ENCODE measurements at regions not wholly inside any gene's neighbourhood (a gene's known extent, or its start where the extent isn't known, plus 50 kb on each side); places are given as distances from the start of the nearest gene placed in this dataset.

DNA sequence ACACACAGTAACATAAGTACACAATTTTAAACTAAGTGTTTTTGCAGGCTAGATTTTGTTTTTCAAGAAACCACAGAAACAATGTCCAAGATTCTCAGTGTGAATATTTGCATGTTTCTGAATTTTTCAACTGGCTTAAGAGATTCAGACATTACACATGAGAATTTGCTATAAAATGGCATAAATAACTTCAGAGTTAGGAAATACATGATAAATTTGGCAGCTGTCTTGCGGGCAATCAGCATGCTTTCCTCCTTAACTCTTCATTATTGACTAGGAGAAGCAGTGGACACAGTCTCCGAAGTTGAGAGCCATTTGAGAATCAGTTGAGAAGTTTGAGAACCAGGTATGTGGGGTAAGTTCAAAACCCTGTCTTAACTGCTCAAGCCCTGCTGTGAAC, 625.6 kb upstream of the SGO1 start:
- TF ChIP-seq, protein P1, sequence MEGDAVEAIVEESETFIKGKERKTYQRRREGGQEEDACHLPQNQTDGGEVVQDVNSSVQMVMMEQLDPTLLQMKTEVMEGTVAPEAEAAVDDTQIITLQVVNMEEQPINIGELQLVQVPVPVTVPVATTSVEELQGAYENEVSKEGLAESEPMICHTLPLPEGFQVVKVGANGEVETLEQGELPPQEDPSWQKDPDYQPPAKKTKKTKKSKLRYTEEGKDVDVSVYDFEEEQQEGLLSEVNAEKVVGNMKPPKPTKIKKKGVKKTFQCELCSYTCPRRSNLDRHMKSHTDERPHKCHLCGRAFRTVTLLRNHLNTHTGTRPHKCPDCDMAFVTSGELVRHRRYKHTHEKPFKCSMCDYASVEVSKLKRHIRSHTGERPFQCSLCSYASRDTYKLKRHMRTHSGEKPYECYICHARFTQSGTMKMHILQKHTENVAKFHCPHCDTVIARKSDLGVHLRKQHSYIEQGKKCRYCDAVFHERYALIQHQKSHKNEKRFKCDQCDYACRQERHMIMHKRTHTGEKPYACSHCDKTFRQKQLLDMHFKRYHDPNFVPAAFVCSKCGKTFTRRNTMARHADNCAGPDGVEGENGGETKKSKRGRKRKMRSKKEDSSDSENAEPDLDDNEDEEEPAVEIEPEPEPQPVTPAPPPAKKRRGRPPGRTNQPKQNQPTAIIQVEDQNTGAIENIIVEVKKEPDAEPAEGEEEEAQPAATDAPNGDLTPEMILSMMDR (conservative IDR thresholded peaks at IDR 0.05 in 1 of 2, IDR thresholded peaks at IDR 0.05 in 1 of 2; ENCODE audit: extremely low read depth in 1 of 2, insufficient read depth in 1 of 2, low read depth in 1 of 2, low read length in 2 of 2) = no peak
- TF ChIP-seq EZH2 (IDR thresholded peaks at IDR 0.05; ENCODE audit: borderline replicate concordance, low read length) = no peak

All from mammary epithelial cell (primary cell).